ENCODE measurements at regions not wholly inside any gene's neighbourhood (a gene's known extent, or its start where the extent isn't known, plus 50 kb on each side); places are given as distances from the start of the nearest gene placed in this dataset.

DNA sequence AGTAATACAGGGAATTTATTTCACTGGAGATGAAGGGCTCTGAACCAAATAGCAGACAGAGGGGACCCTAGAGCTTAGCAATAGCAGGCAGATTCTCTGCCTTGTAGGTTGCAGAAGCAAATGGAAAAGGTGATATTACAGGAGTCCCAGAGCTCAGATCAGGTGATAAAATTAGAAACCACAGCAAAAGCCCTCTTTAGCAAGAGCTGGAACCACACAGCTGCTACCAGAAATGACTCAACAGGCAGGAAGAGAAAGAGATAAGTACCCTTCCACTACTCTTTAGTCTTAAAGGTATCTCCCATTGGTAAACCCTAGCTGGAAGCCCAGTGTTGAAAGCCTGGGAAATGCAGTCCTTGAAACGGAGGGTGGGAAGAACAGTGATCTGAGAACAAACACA lies 535.6 kb upstream of the GHITM start:
- Histone ChIP-seq H3K4me3 (ENCODE audit: control insufficient read depth in 2 of 3, extremely low read depth in 1 of 3, insufficient read depth in 2 of 3, low read depth in 1 of 3, low read length in 3 of 3) (no peak overlapping the region), H3K27ac (ENCODE audit: control insufficient read depth, insufficient read depth, low read length) (no peak overlapping the region), H3K27me3 (ENCODE audit: control insufficient read depth, extremely low read depth, insufficient read depth, low read length) (no peaks in the 10 kb centered on the region), H3K9ac (ENCODE audit: control insufficient read depth, extremely low read depth, insufficient read depth, low read length) (no peak overlapping the region), H4K20me1 (ENCODE audit: control insufficient read depth, extremely low read depth, insufficient read depth, low read length) (no peaks in the 10 kb centered on the region), H3K36me3 (ENCODE audit: control insufficient read depth in 2 of 2, extremely low read depth in 1 of 2, insufficient read depth in 2 of 2, low read length in 2 of 2) (no peaks in the 10 kb centered on the region), H3K79me2 (ENCODE audit: control insufficient read depth, insufficient read depth, low read length) (no peaks in the 10 kb centered on the region), H3K4me2 (ENCODE audit: control insufficient read depth, extremely low read depth, insufficient read depth, low read depth, low read length) (no peak overlapping the region), H3K9me1 (ENCODE audit: control insufficient read depth, extremely low read depth, insufficient read depth, low read length) (no peaks in the 10 kb centered on the region), H3K9me3 (ENCODE audit: control insufficient read depth, low read depth, low read length) (no peaks in the 10 kb centered on the region), H3K4me1 (ENCODE audit: control insufficient read depth, extremely low read depth, insufficient read depth, low read length) (no peaks in the 10 kb centered on the region), H2AFZ (ENCODE audit: control insufficient read depth, low read length) (no peak overlapping the region)
- TF ChIP-seq, protein P1, sequence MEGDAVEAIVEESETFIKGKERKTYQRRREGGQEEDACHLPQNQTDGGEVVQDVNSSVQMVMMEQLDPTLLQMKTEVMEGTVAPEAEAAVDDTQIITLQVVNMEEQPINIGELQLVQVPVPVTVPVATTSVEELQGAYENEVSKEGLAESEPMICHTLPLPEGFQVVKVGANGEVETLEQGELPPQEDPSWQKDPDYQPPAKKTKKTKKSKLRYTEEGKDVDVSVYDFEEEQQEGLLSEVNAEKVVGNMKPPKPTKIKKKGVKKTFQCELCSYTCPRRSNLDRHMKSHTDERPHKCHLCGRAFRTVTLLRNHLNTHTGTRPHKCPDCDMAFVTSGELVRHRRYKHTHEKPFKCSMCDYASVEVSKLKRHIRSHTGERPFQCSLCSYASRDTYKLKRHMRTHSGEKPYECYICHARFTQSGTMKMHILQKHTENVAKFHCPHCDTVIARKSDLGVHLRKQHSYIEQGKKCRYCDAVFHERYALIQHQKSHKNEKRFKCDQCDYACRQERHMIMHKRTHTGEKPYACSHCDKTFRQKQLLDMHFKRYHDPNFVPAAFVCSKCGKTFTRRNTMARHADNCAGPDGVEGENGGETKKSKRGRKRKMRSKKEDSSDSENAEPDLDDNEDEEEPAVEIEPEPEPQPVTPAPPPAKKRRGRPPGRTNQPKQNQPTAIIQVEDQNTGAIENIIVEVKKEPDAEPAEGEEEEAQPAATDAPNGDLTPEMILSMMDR (optimal IDR thresholded peaks at IDR 0.05 in 1 of 3, IDR thresholded peaks at IDR 0.05 in 1 of 3, conservative IDR thresholded peaks at IDR 0.05 in 1 of 3; ENCODE audit: extremely low read depth in 1 of 3, insufficient read depth in 2 of 3, low read length in 3 of 3): no peak
- TF ChIP-seq EZH2 (IDR thresholded peaks at IDR 0.05; ENCODE audit: low read length): no peak
- FAIRE-seq (no peak), DNase-seq (ENCODE audit: low read depth, low spot score) (no peak)
- dilution Hi-C loops (cut with MboI; ENCODE audit: extremely low pct_ligation_motif_present, low sequenced_read_pairs): no loop called here

DNA sequence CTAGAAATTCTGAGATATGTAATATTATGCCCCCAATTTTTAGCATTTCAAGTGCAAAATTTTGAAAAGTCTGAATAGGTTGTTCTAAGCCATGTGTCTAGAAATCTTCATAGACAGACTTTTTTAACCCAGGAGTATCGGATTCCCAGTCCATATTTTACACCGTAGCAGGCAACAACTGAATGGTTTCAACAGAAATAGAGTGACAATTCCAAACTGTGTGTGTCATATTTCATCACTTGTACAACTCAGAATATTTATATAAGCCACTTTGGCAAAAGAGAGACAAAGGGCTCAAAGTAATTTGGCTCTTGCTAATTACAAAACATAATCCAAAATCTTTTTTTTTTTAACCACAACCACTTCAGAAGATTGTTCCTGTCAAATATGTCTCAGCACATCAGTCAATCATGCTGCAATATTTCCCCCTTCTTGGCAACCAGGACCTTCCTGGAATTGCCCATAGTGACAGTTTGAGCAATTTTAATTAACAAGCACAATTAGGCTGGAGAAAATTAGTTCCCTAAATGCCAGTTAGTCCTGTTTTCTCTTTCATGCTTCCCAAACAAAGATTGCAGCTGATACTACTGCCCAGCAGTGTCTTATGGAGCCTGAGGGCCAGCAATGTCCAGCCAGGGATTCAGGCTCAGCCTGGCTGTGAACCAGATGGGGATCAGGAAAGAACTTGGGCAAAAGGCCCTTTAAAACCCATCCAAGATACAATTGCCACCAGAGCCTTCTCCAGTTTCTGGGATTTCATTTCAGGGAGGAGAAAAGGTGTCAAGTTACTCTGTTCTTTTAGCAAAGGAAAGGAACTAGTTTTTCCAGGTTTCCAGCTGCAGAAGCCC lies 533.3 kb upstream of the GHITM start:
- Histone ChIP-seq H3K27ac (ENCODE audit: control insufficient read depth, insufficient read depth, low read length) (no peak overlapping the region), H3K36me3 (ENCODE audit: control insufficient read depth in 2 of 2, extremely low read depth in 1 of 2, insufficient read depth in 2 of 2, low read length in 2 of 2) (no peaks in the 10 kb centered on the region), H3K79me2 (ENCODE audit: control insufficient read depth, insufficient read depth, low read length) (no peaks in the 10 kb centered on the region), H2AFZ (ENCODE audit: control insufficient read depth, low read length) (no peak overlapping the region), H3K9me1 (ENCODE audit: control insufficient read depth, extremely low read depth, insufficient read depth, low read length) (no peaks in the 10 kb centered on the region), H3K9ac (ENCODE audit: control insufficient read depth, extremely low read depth, insufficient read depth, low read length) (no peak overlapping the region), H3K9me3 (ENCODE audit: control insufficient read depth, low read depth, low read length) (no peaks in the 10 kb centered on the region), H3K27me3 (ENCODE audit: control insufficient read depth, extremely low read depth, insufficient read depth, low read length) (no peaks in the 10 kb centered on the region), H3K4me1 (ENCODE audit: control insufficient read depth, extremely low read depth, insufficient read depth, low read length) (no peaks in the 10 kb centered on the region), H3K4me3 (ENCODE audit: control insufficient read depth in 2 of 3, extremely low read depth in 1 of 3, insufficient read depth in 2 of 3, low read depth in 1 of 3, low read length in 3 of 3) (no peak overlapping the region), H4K20me1 (ENCODE audit: control insufficient read depth, extremely low read depth, insufficient read depth, low read length) (no peaks in the 10 kb centered on the region), H3K4me2 (ENCODE audit: control insufficient read depth, extremely low read depth, insufficient read depth, low read depth, low read length) (no peak overlapping the region)
- DNase-seq (ENCODE audit: low read depth, low spot score) (no peak), FAIRE-seq (no peak)
- TF ChIP-seq EZH2 (IDR thresholded peaks at IDR 0.05; ENCODE audit: low read length): no peak
- TF ChIP-seq, protein P1 (optimal IDR thresholded peaks at IDR 0.05 in 1 of 3, IDR thresholded peaks at IDR 0.05 in 1 of 3, conservative IDR thresholded peaks at IDR 0.05 in 1 of 3; ENCODE audit: extremely low read depth in 1 of 3, insufficient read depth in 2 of 3, low read length in 3 of 3): no peak
- dilution Hi-C loops (cut with MboI; ENCODE audit: extremely low pct_ligation_motif_present, low sequenced_read_pairs): no loop called here

Measured in keratinocyte (primary cell).